ENCODE measurements at regions not wholly inside any gene's neighbourhood (a gene's known extent, or its start where the extent isn't known, plus 50 kb on each side); places are given as distances from the start of the nearest gene placed in this dataset.

GRCh38 chr4:32022071-32022470 is 1301.9 kb downstream of the PCDH7 start:
- no peak for DNase-seq
- H3K4me1 ChIP-seq (ENCODE audit: control insufficient read depth in 3 of 3, insufficient read depth in 2 of 3, low read depth in 1 of 3, low read length in 2 of 3), result peaks cover 0 to 9% (median 0%) of the 10 kb centered on the region in 3 donors
- H3K27ac ChIP-seq (ENCODE audit: low read depth in 1 of 3, low read length in 2 of 3), result no peak overlapping the region
- peaks cover 0 to 2% of the 10 kb centered on the region in 2 donors for H3K9me3 ChIP-seq (ENCODE audit: control insufficient read depth in 2 of 2, insufficient read depth in 1 of 2, low read depth in 1 of 2, low read length in 1 of 2)
- WGBS, 3 donors, result 55 to 72% (median 67%) methylated on average over 1 of the region's 1 CpG
- H3K36me3 ChIP-seq (ENCODE audit: control insufficient read depth in 3 of 3, insufficient read depth in 2 of 3, low read depth in 1 of 3, low read length in 3 of 3), result no peaks in the 10 kb centered on the region
- no peak for FAIRE-seq
- H3K4me3 ChIP-seq (ENCODE audit: low read depth in 1 of 3, low read length in 3 of 3), result no peak overlapping the region
- H3K27me3 ChIP-seq (ENCODE audit: control insufficient read depth in 3 of 3, insufficient read depth in 3 of 3, low read length in 3 of 3), result no peaks in the 10 kb centered on the region

- H3K36me3 ChIP-seq (ENCODE audit: control insufficient read depth in 3 of 3, insufficient read depth in 2 of 3, low read depth in 1 of 3, low read length in 3 of 3), result no peaks in the 10 kb centered on the region
- FAIRE-seq, result no peak
- no peak overlapping the region for H3K4me3 ChIP-seq (ENCODE audit: low read depth in 1 of 3, low read length in 3 of 3)
- H3K9me3 ChIP-seq (ENCODE audit: control insufficient read depth in 2 of 2, insufficient read depth in 1 of 2, low read depth in 1 of 2, low read length in 1 of 2), result no peaks in the 10 kb centered on the region
- peak overlapping the region in 1 of 3 donors; percentile 46 for H3K27ac ChIP-seq (ENCODE audit: low read depth in 1 of 3, low read length in 2 of 3)
- no peaks in the 10 kb centered on the region for H3K27me3 ChIP-seq (ENCODE audit: control insufficient read depth in 3 of 3, insufficient read depth in 3 of 3, low read length in 3 of 3)
- 24 to 74% (median 48%) methylated on average over 5 of the region's 5 CpGs for whole genome bisulfite sequencing, 3 donors
- peak; percentile 32 to 88 for DNase-seq
- peaks cover 0 to 9% (median 0%) of the 10 kb centered on the region in 3 donors for H3K4me1 ChIP-seq (ENCODE audit: control insufficient read depth in 3 of 3, insufficient read depth in 2 of 3, low read depth in 1 of 3, low read length in 2 of 3)
These were observed 1305.8 kb downstream of the PCDH7 start for GRCh38 chr4:32025851-32026459.

GRCh38 chr4:32030406-32030805 is 1310.2 kb downstream of the PCDH7 start:
- no peak overlapping the region for H3K4me3 ChIP-seq (ENCODE audit: low read depth in 1 of 3, low read length in 3 of 3)
- H3K36me3 ChIP-seq (ENCODE audit: control insufficient read depth in 3 of 3, insufficient read depth in 2 of 3, low read depth in 1 of 3, low read length in 3 of 3), result no peaks in the 10 kb centered on the region
- DNase-seq (no peak), FAIRE-seq (no peak)
- H3K9me3 ChIP-seq (ENCODE audit: control insufficient read depth in 2 of 2, insufficient read depth in 1 of 2, low read depth in 1 of 2, low read length in 1 of 2), result no peaks in the 10 kb centered on the region
- H3K27ac ChIP-seq (ENCODE audit: low read depth in 1 of 3, low read length in 2 of 3), result no peak overlapping the region
- H3K27me3 ChIP-seq (ENCODE audit: control insufficient read depth in 3 of 3, insufficient read depth in 3 of 3, low read length in 3 of 3), result no peaks in the 10 kb centered on the region
- peaks cover 0 to 3% (median 0%) of the 10 kb centered on the region in 3 donors for H3K4me1 ChIP-seq (ENCODE audit: control insufficient read depth in 3 of 3, insufficient read depth in 2 of 3, low read depth in 1 of 3, low read length in 2 of 3)

- WGBS, 3 donors, result 65 to 71% (median 66%) methylated on average over 2 of the region's 2 CpGs
- Histone ChIP-seq H3K36me3 (ENCODE audit: control insufficient read depth in 3 of 3, insufficient read depth in 2 of 3, low read depth in 1 of 3, low read length in 3 of 3) (no peaks in the 10 kb centered on the region), H3K4me3 (ENCODE audit: low read depth in 1 of 3, low read length in 3 of 3) (no peak overlapping the region), H3K4me1 (ENCODE audit: control insufficient read depth in 3 of 3, insufficient read depth in 2 of 3, low read depth in 1 of 3, low read length in 2 of 3) (no peaks in the 10 kb centered on the region), H3K9me3 (ENCODE audit: control insufficient read depth in 2 of 2, insufficient read depth in 1 of 2, low read depth in 1 of 2, low read length in 1 of 2) (no peaks in the 10 kb centered on the region), H3K27me3 (ENCODE audit: control insufficient read depth in 3 of 3, insufficient read depth in 3 of 3, low read length in 3 of 3) (no peaks in the 10 kb centered on the region), H3K27ac (ENCODE audit: low read depth in 1 of 3, low read length in 2 of 3) (no peak overlapping the region)
- FAIRE-seq, result no peak
- no peak for DNase-seq
These were observed 1310.9 kb downstream of the PCDH7 start for GRCh38 chr4:32031026-32031425.

- FAIRE-seq, result no peak
- H3K27me3 ChIP-seq (ENCODE audit: control insufficient read depth in 3 of 3, insufficient read depth in 3 of 3, low read length in 3 of 3), result no peaks in the 10 kb centered on the region
- H3K27ac ChIP-seq (ENCODE audit: low read depth in 1 of 3, low read length in 2 of 3), result no peak overlapping the region
- H3K36me3 ChIP-seq (ENCODE audit: control insufficient read depth in 3 of 3, insufficient read depth in 2 of 3, low read depth in 1 of 3, low read length in 3 of 3), result no peaks in the 10 kb centered on the region
- no peaks in the 10 kb centered on the region for H3K9me3 ChIP-seq (ENCODE audit: control insufficient read depth in 2 of 2, insufficient read depth in 1 of 2, low read depth in 1 of 2, low read length in 1 of 2)
- H3K4me1 ChIP-seq (ENCODE audit: control insufficient read depth in 3 of 3, insufficient read depth in 2 of 3, low read depth in 1 of 3, low read length in 2 of 3), result no peaks in the 10 kb centered on the region
- H3K4me3 ChIP-seq (ENCODE audit: low read depth in 1 of 3, low read length in 3 of 3), result no peak overlapping the region
- WGBS, 3 donors, result 85 to 92% (median 89%) methylated on average over 5 of the region's 5 CpGs
- no peak for DNase-seq
These were observed 1312.0 kb downstream of the PCDH7 start for GRCh38 chr4:32032136-32032672.

GRCh38 chr4:32037399-32037798 is 1317.2 kb downstream of the PCDH7 start:
- no peak overlapping the region for H3K27ac ChIP-seq (ENCODE audit: low read depth in 1 of 3, low read length in 2 of 3)
- no peaks in the 10 kb centered on the region for H3K36me3 ChIP-seq (ENCODE audit: control insufficient read depth in 3 of 3, insufficient read depth in 2 of 3, low read depth in 1 of 3, low read length in 3 of 3)
- 51 to 86% (median 72%) methylated on average over 1 of the region's 1 CpG for WGBS, 3 donors
- FAIRE-seq (no peak), DNase-seq (no peak)
- H3K4me3 ChIP-seq (ENCODE audit: low read depth in 1 of 3, low read length in 3 of 3), result no peak overlapping the region
- peaks cover 0 to 3% of the 10 kb centered on the region in 2 donors for H3K9me3 ChIP-seq (ENCODE audit: control insufficient read depth in 2 of 2, insufficient read depth in 1 of 2, low read depth in 1 of 2, low read length in 1 of 2)
- no peaks in the 10 kb centered on the region for H3K4me1 ChIP-seq (ENCODE audit: control insufficient read depth in 3 of 3, insufficient read depth in 2 of 3, low read depth in 1 of 3, low read length in 2 of 3)
- no peaks in the 10 kb centered on the region for H3K27me3 ChIP-seq (ENCODE audit: control insufficient read depth in 3 of 3, insufficient read depth in 3 of 3, low read length in 3 of 3)

GRCh38 chr4:32042486-32043247 is 1322.5 kb downstream of the PCDH7 start:
- DNase-seq (no peak), FAIRE-seq (no peak)
- H3K4me3 ChIP-seq (ENCODE audit: low read depth in 1 of 3, low read length in 3 of 3), result no peak overlapping the region
- WGBS, 3 donors, result 12 to 33% (median 25%) methylated on average over 2 of the region's 2 CpGs
- peaks cover 0 to 3% of the 10 kb centered on the region in 2 donors for H3K9me3 ChIP-seq (ENCODE audit: control insufficient read depth in 2 of 2, insufficient read depth in 1 of 2, low read depth in 1 of 2, low read length in 1 of 2)
- no peak overlapping the region for H3K27ac ChIP-seq (ENCODE audit: low read depth in 1 of 3, low read length in 2 of 3)
- no peaks in the 10 kb centered on the region for H3K27me3 ChIP-seq (ENCODE audit: control insufficient read depth in 3 of 3, insufficient read depth in 3 of 3, low read length in 3 of 3)
- no peaks in the 10 kb centered on the region for H3K4me1 ChIP-seq (ENCODE audit: control insufficient read depth in 3 of 3, insufficient read depth in 2 of 3, low read depth in 1 of 3, low read length in 2 of 3)
- no peaks in the 10 kb centered on the region for H3K36me3 ChIP-seq (ENCODE audit: control insufficient read depth in 3 of 3, insufficient read depth in 2 of 3, low read depth in 1 of 3, low read length in 3 of 3)

GRCh38 chr4:32043248-32043633 is 1323.1 kb downstream of the PCDH7 start:
- Histone ChIP-seq H3K27me3 (ENCODE audit: control insufficient read depth in 3 of 3, insufficient read depth in 3 of 3, low read length in 3 of 3) (no peaks in the 10 kb centered on the region), H3K4me3 (ENCODE audit: low read depth in 1 of 3, low read length in 3 of 3) (no peak overlapping the region), H3K4me1 (ENCODE audit: control insufficient read depth in 3 of 3, insufficient read depth in 2 of 3, low read depth in 1 of 3, low read length in 2 of 3) (no peaks in the 10 kb centered on the region), H3K9me3 (ENCODE audit: control insufficient read depth in 2 of 2, insufficient read depth in 1 of 2, low read depth in 1 of 2, low read length in 1 of 2) (peaks cover 0 to 3% of the 10 kb centered on the region in 2 donors), H3K36me3 (ENCODE audit: control insufficient read depth in 3 of 3, insufficient read depth in 2 of 3, low read depth in 1 of 3, low read length in 3 of 3) (no peaks in the 10 kb centered on the region), H3K27ac (ENCODE audit: low read depth in 1 of 3, low read length in 2 of 3) (no peak overlapping the region)
- 66 to 76% (median 69%) methylated on average over 2 of the region's 2 CpGs for WGBS, 3 donors
- DNase-seq (no peak), FAIRE-seq (no peak)

Measured in small intestine (tissue), 7 donors.